Activated CD4-positive, CD25-positive, alpha-beta regulatory T cell treated with anti-CD3 and anti-CD28 coated beads, Interleukin-2, amount 50 U/mL, for 16 hours (primary cell): ENCODE measurements at regions not wholly inside any gene's neighbourhood (a gene's known extent, or its start where the extent isn't known, plus 50 kb on each side); places are given as distances from the start of the nearest gene placed in this dataset.
"Not testable (repeated sequence)": the region's sequence is repeated elsewhere in the genome, so short reads cannot be mapped to it uniquely, and the experiment has no call there.

Source experiments
- DNase-seq: peaks from one replicate; pipeline ENCODE4 v3.0.0-alpha.2; 2020; ENCODE audit warnings: low read depth, low spot score

- peak; percentile 30 for DNase-seq
Observed at GRCh38 chr3:20340324-20340928, 154.4 kb upstream of the SGO1 start.

- no peak for DNase-seq
Observed at GRCh38 chr3:20336572-20336971, 150.6 kb upstream of the SGO1 start.

GRCh38 chr3:20334842-20335241 lies 148.8 kb upstream of the SGO1 start:
- DNase-seq = no peak

- no peak for DNase-seq
Observed at GRCh38 chr3:20327889-20328288, 141.9 kb upstream of the SGO1 start.

GRCh38 chr3:20326541-20326940 lies 140.5 kb upstream of the SGO1 start:
- DNase-seq = no peak

- DNase-seq = no peak
Observed at GRCh38 chr3:20325563-20325962, 139.6 kb upstream of the SGO1 start.

GRCh38 chr3:20324664-20325478 lies 138.9 kb upstream of the SGO1 start:
- DNase-seq = no peak

- DNase-seq = no peak
Observed at GRCh38 chr3:20323307-20323927, 137.4 kb upstream of the SGO1 start.

- DNase-seq = no peak
Observed at GRCh38 chr3:20322085-20322484, 136.1 kb upstream of the SGO1 start.

- no peak for DNase-seq
Observed at GRCh38 chr3:20321391-20322047, 135.5 kb upstream of the SGO1 start.

- no peak for DNase-seq
Observed at GRCh38 chr3:20320489-20320888, 134.5 kb upstream of the SGO1 start.

GRCh38 chr3:20319551-20319950 lies 133.5 kb upstream of the SGO1 start:
- DNase-seq = no peak

- no peak for DNase-seq
Observed at GRCh38 chr3:20317616-20318015, 131.6 kb upstream of the SGO1 start.

- no peak for DNase-seq
Observed at GRCh38 chr3:20316238-20316637, 130.2 kb upstream of the SGO1 start.

GRCh38 chr3:20310629-20311028 lies 124.6 kb upstream of the SGO1 start:
- no peak for DNase-seq

GRCh38 chr3:20307383-20307782 lies 121.4 kb upstream of the SGO1 start:
- DNase-seq = no peak

GRCh38 chr3:20305647-20306046 lies 119.6 kb upstream of the SGO1 start:
- DNase-seq = no peak

- DNase-seq = no peak
Observed at GRCh38 chr3:20302766-20303165, 116.8 kb upstream of the SGO1 start.

GRCh38 chr3:20288050-20288449 lies 102.0 kb upstream of the SGO1 start:
- DNase-seq = no peak

GRCh38 chr3:20280257-20280656 lies 94.3 kb upstream of the SGO1 start:
- no peak for DNase-seq

GRCh38 chr3:20265977-20266376 lies 80.0 kb upstream of the SGO1 start:
- DNase-seq = not testable (repeated sequence)

GRCh38 chr3:20264900-20265567 lies 79.0 kb upstream of the SGO1 start:
- no peak for DNase-seq
